Naive thymus-derived CD4-positive, alpha-beta T cell (primary cell): ENCODE measurements at regions not wholly inside any gene's neighbourhood (a gene's known extent, or its start where the extent isn't known, plus 50 kb on each side); places are given as distances from the start of the nearest gene placed in this dataset.

Experiments used
- ATAC-seq: fragments of 150-1000 bp; cut with Tn5 transposase; 2 replicates; pipeline ENCODE4 v1.10.0; 2021; ENCODE audit warnings: mild to moderate bottlenecking, moderate library complexity
- CTCF ChIA-PET: fragments of 350-600 bp; sonication (Branson Sonifier 250); formaldehyde crosslinking; loops from one replicate; lab custom pipeline; 2021; ENCODE audit warnings: antibody characterized with exemption; lab: Charles Lee
- POLR2A ChIA-PET: fragments of 350-600 bp; sonication (Branson Sonifier 250); formaldehyde crosslinking; loops from one replicate; lab custom pipeline; 2021; ENCODE audit warnings: antibody characterized with exemption, inconsistent platforms; lab: Charles Lee
- DNase-seq, 9 donors: peaks; one replicate each; pipeline versions ENCODE4 v3.0.0 to v3.0.0-alpha.2; 2020 to 2022; ENCODE audit warnings: mixed read lengths in 1 of 9
- H3K27ac ChIP-seq: one replicate; pipeline ENCODE4 v1.7.0; 2013; ENCODE audit warnings: mild to moderate bottlenecking, low read depth, low read length, moderate library complexity
- H3K27me3 ChIP-seq, 2 donors: one replicate each; pipeline ENCODE4 v1.7.0; 2013; ENCODE audit warnings: low read length in 2 of 2, mild to moderate bottlenecking in 2 of 2, moderate library complexity in 2 of 2; ENCODE audit not compliant: control insufficient read depth in 2 of 2, insufficient read depth in 2 of 2
- H3K36me3 ChIP-seq, 3 experiments: 1 replicate in 2 of 3; 2 replicates in 1 of 3; pipeline ENCODE4 v1.7.0; 2013; ENCODE audit warnings: low read length in 3 of 3, mild to moderate bottlenecking in 3 of 3, moderate library complexity in 1 of 3; ENCODE audit not compliant: insufficient read depth in 3 of 3, control insufficient read depth in 2 of 3
- H3K4me1 ChIP-seq, 2 donors: one replicate each; pipeline ENCODE4 v1.7.0; 2013; ENCODE audit warnings: low read length in 2 of 2, mild to moderate bottlenecking in 2 of 2, moderate library complexity in 1 of 2; ENCODE audit not compliant: control insufficient read depth in 2 of 2, insufficient read depth in 2 of 2
- H3K4me3 ChIP-seq: 2 replicates; pipeline ENCODE4 v1.7.0; 2013; ENCODE audit warnings: mild to moderate bottlenecking, low read length
- H3K9me3 ChIP-seq, 3 experiments: 1 replicate in 2 of 3; 2 replicates in 1 of 3; pipeline ENCODE4 v1.7.0; 2013; ENCODE audit warnings: low read length in 3 of 3; ENCODE audit not compliant: control insufficient read depth in 2 of 3
- H3K27ac Mint-ChIP-seq, 9 donors: one replicate each; pipeline ENCODE4 v1.8.0; 2020 to 2022; ENCODE audit warnings: mixed read lengths in 9 of 9, mild to moderate bottlenecking in 8 of 9, moderate library complexity in 5 of 9, inconsistent platforms in 2 of 9
- H3K27me3 Mint-ChIP-seq, 5 donors: one replicate each; pipeline ENCODE4 v1.8.0; 2021 to 2022; ENCODE audit warnings: mixed read lengths in 5 of 5, mild to moderate bottlenecking in 1 of 5
- H3K36me3 Mint-ChIP-seq, 5 donors: one replicate each; pipeline ENCODE4 v1.8.0; 2020 to 2022; ENCODE audit warnings: mixed read lengths in 5 of 5, mild to moderate bottlenecking in 3 of 5, inconsistent platforms in 1 of 5
- H3K4me1 Mint-ChIP-seq, 7 donors: one replicate each; pipeline ENCODE4 v1.8.0; 2020 to 2022; ENCODE audit warnings: mixed read lengths in 7 of 7, mild to moderate bottlenecking in 3 of 7, inconsistent platforms in 1 of 7
- H3K4me3 Mint-ChIP-seq, 10 donors: one replicate each; pipeline ENCODE4 v1.8.0; 2020 to 2022; ENCODE audit warnings: mild to moderate bottlenecking in 10 of 10, mixed read lengths in 10 of 10, moderate library complexity in 6 of 10, inconsistent platforms in 2 of 10
- H3K9me3 Mint-ChIP-seq, 11 donors: one replicate each; pipeline ENCODE4 v1.8.0; 2020 to 2022; ENCODE audit warnings: mixed read lengths in 11 of 11, mild to moderate bottlenecking in 4 of 11, inconsistent platforms in 1 of 11, moderate library complexity in 1 of 11
- intact Hi-C, 2 donors: fragments of 100-400 bp; cut with micrococcal nuclease; formaldehyde crosslinking; loops; one replicate each; pipeline ENCODE4 v1.15.1; 2023

- no peak overlapping the region for H3K27ac Mint-ChIP-seq
- no peak overlapping the region for H3K4me3 Mint-ChIP-seq
- peaks cover 0 to 4% (median 2%) of the 10 kb centered on the region in 5 donors for H3K36me3 Mint-ChIP-seq
- intact Hi-C loops, result no loop called here
- peaks cover 0 to 15% (median 0%) of the 10 kb centered on the region in 5 donors for H3K27me3 Mint-ChIP-seq
- no peak overlapping the region for H3K4me3 ChIP-seq
- H3K27ac ChIP-seq, result no peak overlapping the region
- H3K9me3 ChIP-seq, result no peaks in the 10 kb centered on the region
- CTCF ChIA-PET, result no interaction called here
- H3K36me3 ChIP-seq, result no peaks in the 10 kb centered on the region
- DNase-seq (no peak), ATAC-seq (no peak)
- H3K9me3 Mint-ChIP-seq, result peaks cover 0 to 14% (median 3%) of the 10 kb centered on the region in 11 donors
- POLR2A ChIA-PET, result no interaction called here
- H3K4me1 ChIP-seq, result no peaks in the 10 kb centered on the region
- H3K4me1 Mint-ChIP-seq, result peaks cover 0 to 7% (median 0%) of the 10 kb centered on the region in 7 donors
- no peaks in the 10 kb centered on the region for H3K27me3 ChIP-seq
Measured at GRCh38 chr7:12091231-12091630, 119.9 kb upstream of the TMEM106B start.

GRCh38 chr7:12092499-12093130 is 118.5 kb upstream of the TMEM106B start:
- Histone ChIP-seq H3K27ac (no peak overlapping the region), H3K27me3 (no peaks in the 10 kb centered on the region), H3K4me1 (no peaks in the 10 kb centered on the region), H3K4me3 (no peak overlapping the region), H3K9me3 (no peaks in the 10 kb centered on the region), H3K36me3 (no peaks in the 10 kb centered on the region)
- intact Hi-C loops, result no loop called here
- peaks cover 0 to 3% (median 0%) of the 10 kb centered on the region in 5 donors for H3K36me3 Mint-ChIP-seq
- ChIA-PET CTCF (interaction anchor here (1.0 kb wide), 1 partner anchor 24 kb away, joined by 3 read pairs; no protein-coding TSS in a partner anchor), POLR2A (no interaction called here)
- ATAC-seq, result no peak
- H3K27me3 Mint-ChIP-seq, result peaks cover 0 to 15% (median 0%) of the 10 kb centered on the region in 5 donors
- H3K9me3 Mint-ChIP-seq, result peaks cover 0 to 6% (median 0%) of the 10 kb centered on the region in 11 donors
- no peak for DNase-seq
- no peak overlapping the region for H3K4me3 Mint-ChIP-seq
- H3K27ac Mint-ChIP-seq, result no peak overlapping the region
- peaks cover 0 to 7% (median 0%) of the 10 kb centered on the region in 7 donors for H3K4me1 Mint-ChIP-seq

GRCh38 chr7:12093365-12093764 is 117.7 kb upstream of the TMEM106B start:
- DNase-seq (no peak), ATAC-seq (no peak)
- intact Hi-C loops, result no loop called here
- CTCF ChIA-PET, result no interaction called here
- Histone ChIP-seq H3K4me3 (no peak overlapping the region), H3K36me3 (no peaks in the 10 kb centered on the region), H3K27me3 (no peaks in the 10 kb centered on the region), H3K27ac (no peak overlapping the region), H3K4me1 (no peaks in the 10 kb centered on the region), H3K9me3 (no peaks in the 10 kb centered on the region)
- Mint-ChIP-seq H3K9me3 (peaks cover 0 to 6% (median 0%) of the 10 kb centered on the region in 11 donors), H3K4me1 (peaks cover 0 to 7% (median 0%) of the 10 kb centered on the region in 7 donors), H3K36me3 (peaks cover 0 to 3% (median 0%) of the 10 kb centered on the region in 5 donors), H3K27me3 (peaks cover 0 to 15% (median 0%) of the 10 kb centered on the region in 5 donors), H3K27ac (no peak overlapping the region), H3K4me3 (no peak overlapping the region)
- POLR2A ChIA-PET, result interaction anchor here (0.5 to 0.6 kb wide), 2 partner anchors 48 to 77 kb away, joined by 3 read pairs; no protein-coding TSS in a partner anchor

GRCh38 chr7:12094365-12094921 is 116.7 kb upstream of the TMEM106B start:
- Histone ChIP-seq H3K9me3 (no peaks in the 10 kb centered on the region), H3K27me3 (no peaks in the 10 kb centered on the region), H3K36me3 (no peaks in the 10 kb centered on the region), H3K27ac (no peak overlapping the region), H3K4me1 (no peaks in the 10 kb centered on the region), H3K4me3 (no peak overlapping the region)
- DNase-seq, result no peak
- no peak overlapping the region for H3K4me3 Mint-ChIP-seq
- POLR2A ChIA-PET, result no interaction called here
- peaks cover 0 to 3% (median 0%) of the 10 kb centered on the region in 5 donors for H3K36me3 Mint-ChIP-seq
- no peak overlapping the region for H3K27ac Mint-ChIP-seq
- H3K4me1 Mint-ChIP-seq, result peaks cover 0 to 7% (median 0%) of the 10 kb centered on the region in 7 donors
- peaks cover 0 to 15% (median 0%) of the 10 kb centered on the region in 5 donors for H3K27me3 Mint-ChIP-seq
- H3K9me3 Mint-ChIP-seq, result peaks cover 0 to 6% (median 0%) of the 10 kb centered on the region in 11 donors
- CTCF ChIA-PET, result no interaction called here
- intact Hi-C loops, result no loop called here
- no peak for ATAC-seq

- POLR2A ChIA-PET, result no interaction called here
- Histone ChIP-seq H3K27me3 (no peaks in the 10 kb centered on the region), H3K4me1 (no peaks in the 10 kb centered on the region), H3K36me3 (no peaks in the 10 kb centered on the region), H3K9me3 (no peaks in the 10 kb centered on the region), H3K4me3 (no peak overlapping the region), H3K27ac (no peak overlapping the region)
- Mint-ChIP-seq H3K36me3 (no peaks in the 10 kb centered on the region), H3K9me3 (peaks cover 0 to 19% (median 2%) of the 10 kb centered on the region in 11 donors), H3K4me3 (no peak overlapping the region), H3K27ac (peak overlapping the region in 1 of 9 donors; percentile 19), H3K27me3 (peaks cover 0 to 5% (median 0%) of the 10 kb centered on the region in 5 donors), H3K4me1 (no peaks in the 10 kb centered on the region)
- no peak for DNase-seq
- CTCF ChIA-PET, result no interaction called here
- no peak for ATAC-seq
- intact Hi-C loops, result no loop called here
Measured at GRCh38 chr7:12102126-12102525, 109.0 kb upstream of the TMEM106B start.

GRCh38 chr7:12102527-12102926 is 108.6 kb upstream of the TMEM106B start:
- Mint-ChIP-seq H3K27me3 (peaks cover 0 to 7% (median 0%) of the 10 kb centered on the region in 5 donors), H3K4me3 (no peak overlapping the region), H3K36me3 (no peaks in the 10 kb centered on the region), H3K9me3 (peaks cover 0 to 19% (median 2%) of the 10 kb centered on the region in 11 donors), H3K27ac (peak overlapping the region in 1 of 9 donors; percentile 19), H3K4me1 (no peaks in the 10 kb centered on the region)
- Histone ChIP-seq H3K27ac (no peak overlapping the region), H3K27me3 (no peaks in the 10 kb centered on the region), H3K4me1 (no peaks in the 10 kb centered on the region), H3K9me3 (no peaks in the 10 kb centered on the region), H3K4me3 (no peak overlapping the region), H3K36me3 (no peaks in the 10 kb centered on the region)
- DNase-seq (no peak), ATAC-seq (no peak)
- ChIA-PET POLR2A (no interaction called here), CTCF (no interaction called here)
- intact Hi-C loops, result no loop called here
